Lower leg skin (tissue), 4 donors: ENCODE measurements at regions not wholly inside any gene's neighbourhood (a gene's known extent, or its start where the extent isn't known, plus 50 kb on each side); places are given as distances from the start of the nearest gene placed in this dataset.

Source experiments
- DNase-seq, 2 donors: peaks; one replicate each; pipeline ENCODE4 v3.0.0-alpha.2; 2019; ENCODE audit warnings: low spot score in 2 of 2
- H3K4me3 ChIP-seq: fragments of 200-600 bp; sonication (generic); 2 replicates; pipeline ENCODE4 v1.5.1; 2017; ENCODE audit warnings: mild to moderate bottlenecking, low read depth; ENCODE audit not compliant: poor library complexity, severe bottlenecking
- POLR2A ChIP-seq, 2 donors: fragments of 450-650 bp; IDR thresholded peaks; one replicate each; pipeline ENCODE4 v1.6.1; 2016 to 2017; ENCODE audit warnings: antibody characterized with exemption in 2 of 2, mild to moderate bottlenecking in 1 of 2, moderate library complexity in 1 of 2
- WGBS, 2 donors: methylation state at CpG; one replicate each; pipeline ENCODE4 v1.1.5; 2018; 5-methylcytosine and 5-hydroxymethylcytosine counted together
- intact Hi-C: fragments of 100-400 bp; cut with DNase I; formaldehyde crosslinking; loops from one replicate; pipeline ENCODE4 v1.15.0; 2023; ENCODE audit warnings: low total_unique reads
- TF ChIP-seq, protein P1 (sequence below), 3 donors: fragments of 450-650 bp; IDR thresholded peaks; one replicate each; pipeline ENCODE4 v1.5.1; 2016; ENCODE audit warnings: antibody characterized with exemption in 3 of 3, mild to moderate bottlenecking in 3 of 3, moderate library complexity in 2 of 3

DNA sequence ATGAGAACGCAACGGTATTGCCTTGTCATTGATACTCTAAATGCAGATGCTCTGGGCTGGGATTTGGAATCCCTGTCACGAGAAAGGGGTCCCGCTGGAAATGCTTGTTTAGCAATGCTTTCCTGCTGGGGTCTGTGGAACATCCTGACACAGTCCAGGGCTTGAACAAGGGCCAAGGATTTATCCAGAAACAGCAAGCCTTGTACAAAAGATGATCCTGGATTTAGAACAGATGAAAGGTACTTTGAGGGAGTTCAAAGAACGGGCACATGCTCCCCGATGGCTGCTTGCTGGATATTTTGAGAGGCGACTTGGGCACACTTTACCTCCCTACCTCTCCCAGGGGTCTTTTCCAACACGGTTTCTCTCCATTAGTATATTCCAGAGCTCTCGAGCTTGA lies 108.1 kb upstream of the CELF4 start:
- 74 to 81% methylated on average over 9 of the region's 9 CpGs for WGBS, 2 donors
- H3K4me3 ChIP-seq: no peak overlapping the region
- no peak for DNase-seq
- no peak for TF ChIP-seq POLR2A (IDR thresholded peaks at IDR 0.05)
- TF ChIP-seq, protein P1, sequence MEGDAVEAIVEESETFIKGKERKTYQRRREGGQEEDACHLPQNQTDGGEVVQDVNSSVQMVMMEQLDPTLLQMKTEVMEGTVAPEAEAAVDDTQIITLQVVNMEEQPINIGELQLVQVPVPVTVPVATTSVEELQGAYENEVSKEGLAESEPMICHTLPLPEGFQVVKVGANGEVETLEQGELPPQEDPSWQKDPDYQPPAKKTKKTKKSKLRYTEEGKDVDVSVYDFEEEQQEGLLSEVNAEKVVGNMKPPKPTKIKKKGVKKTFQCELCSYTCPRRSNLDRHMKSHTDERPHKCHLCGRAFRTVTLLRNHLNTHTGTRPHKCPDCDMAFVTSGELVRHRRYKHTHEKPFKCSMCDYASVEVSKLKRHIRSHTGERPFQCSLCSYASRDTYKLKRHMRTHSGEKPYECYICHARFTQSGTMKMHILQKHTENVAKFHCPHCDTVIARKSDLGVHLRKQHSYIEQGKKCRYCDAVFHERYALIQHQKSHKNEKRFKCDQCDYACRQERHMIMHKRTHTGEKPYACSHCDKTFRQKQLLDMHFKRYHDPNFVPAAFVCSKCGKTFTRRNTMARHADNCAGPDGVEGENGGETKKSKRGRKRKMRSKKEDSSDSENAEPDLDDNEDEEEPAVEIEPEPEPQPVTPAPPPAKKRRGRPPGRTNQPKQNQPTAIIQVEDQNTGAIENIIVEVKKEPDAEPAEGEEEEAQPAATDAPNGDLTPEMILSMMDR (IDR thresholded peaks at IDR 0.05): no peak
- intact Hi-C loops: no loop called here

DNA sequence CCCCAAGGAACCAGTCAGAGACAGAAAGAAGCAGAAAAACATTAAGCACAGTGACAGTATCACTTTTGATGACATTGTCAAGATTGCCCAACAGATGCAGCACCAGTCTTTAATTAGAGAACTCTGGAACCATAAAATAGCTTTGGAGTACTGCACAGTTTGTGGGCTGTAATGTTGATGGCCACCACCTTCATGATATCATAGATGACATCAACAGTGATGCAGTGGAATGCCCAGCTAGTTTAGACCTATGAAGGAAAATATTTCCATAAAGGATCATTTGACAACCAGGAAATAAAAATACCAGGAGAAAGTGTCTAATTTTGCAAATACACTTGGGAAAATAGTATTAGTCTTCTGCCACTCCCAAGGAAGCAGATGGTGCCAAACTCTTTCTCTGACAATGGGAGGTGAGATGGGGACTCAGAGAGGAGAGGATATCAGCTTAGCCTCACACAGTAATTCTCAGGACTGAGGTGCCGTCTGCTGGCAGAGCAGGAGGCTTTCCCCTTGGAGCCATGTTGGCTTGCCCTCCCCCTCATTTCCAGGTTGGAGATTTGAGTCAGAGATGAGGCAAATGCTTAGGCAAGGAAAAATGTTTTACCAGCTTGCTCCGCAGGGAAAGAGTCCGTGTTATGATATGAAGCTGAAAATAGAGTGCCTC lies 107.5 kb upstream of the CELF4 start:
- TF ChIP-seq POLR2A (IDR thresholded peaks at IDR 0.05): no peak
- TF ChIP-seq, protein P1 (IDR thresholded peaks at IDR 0.05): no peak
- WGBS, 2 donors: 69 to 79% methylated on average over 3 of the region's 3 CpGs
- intact Hi-C loops: no loop called here
- no peak overlapping the region for H3K4me3 ChIP-seq
- DNase-seq: no peak

DNA sequence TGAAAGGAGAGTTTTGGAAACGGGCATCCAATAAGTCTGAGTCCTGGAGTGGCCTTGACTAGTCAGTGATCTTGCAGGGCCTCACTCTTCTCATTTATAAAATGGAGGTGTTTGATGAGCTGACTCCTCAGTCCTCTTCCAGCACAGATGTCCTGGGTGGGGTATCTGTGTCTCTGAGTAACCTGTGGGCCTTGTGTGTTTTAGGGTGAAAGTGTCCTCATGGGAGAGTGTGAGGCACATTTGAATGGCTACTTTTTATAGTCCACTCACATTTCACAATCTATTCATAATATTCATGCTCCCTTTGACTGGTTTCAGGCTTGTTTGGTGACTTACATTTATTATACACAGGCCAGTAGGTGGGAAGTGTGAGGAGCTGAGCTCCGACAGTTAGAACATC lies 106.4 kb upstream of the CELF4 start:
- intact Hi-C loops: no loop called here
- TF ChIP-seq, protein P1 (IDR thresholded peaks at IDR 0.05): no peak
- no peak for TF ChIP-seq POLR2A (IDR thresholded peaks at IDR 0.05)
- WGBS, 2 donors: 90% methylated on average over 2 of the region's 2 CpGs
- H3K4me3 ChIP-seq: no peak overlapping the region
- no peak for DNase-seq

DNA sequence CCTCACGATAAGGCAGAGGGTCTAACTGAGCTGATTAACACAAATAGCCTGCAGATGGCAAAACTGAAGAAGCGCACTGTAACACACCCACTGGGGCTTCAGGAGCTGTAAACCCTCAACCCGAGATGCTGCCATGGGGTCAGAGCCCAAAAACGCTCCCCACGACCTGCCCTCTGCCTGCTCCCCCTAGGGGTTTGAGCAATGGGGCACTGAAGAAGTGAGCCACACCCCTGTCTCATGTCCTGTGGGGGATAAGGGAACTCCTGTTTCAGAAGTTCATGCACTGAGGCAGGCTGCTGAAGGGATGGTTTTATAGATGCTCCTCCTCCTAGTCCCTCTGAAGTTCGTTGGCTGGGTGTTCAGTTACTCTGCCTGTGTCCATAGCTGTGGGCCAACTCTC lies 105.9 kb upstream of the CELF4 start:
- intact Hi-C loops: no loop called here
- 80 to 82% methylated on average over 6 of the region's 6 CpGs for WGBS, 2 donors
- TF ChIP-seq, protein P1 (IDR thresholded peaks at IDR 0.05): no peak
- no peak for TF ChIP-seq POLR2A (IDR thresholded peaks at IDR 0.05)
- no peak for DNase-seq
- H3K4me3 ChIP-seq: no peak overlapping the region

DNA sequence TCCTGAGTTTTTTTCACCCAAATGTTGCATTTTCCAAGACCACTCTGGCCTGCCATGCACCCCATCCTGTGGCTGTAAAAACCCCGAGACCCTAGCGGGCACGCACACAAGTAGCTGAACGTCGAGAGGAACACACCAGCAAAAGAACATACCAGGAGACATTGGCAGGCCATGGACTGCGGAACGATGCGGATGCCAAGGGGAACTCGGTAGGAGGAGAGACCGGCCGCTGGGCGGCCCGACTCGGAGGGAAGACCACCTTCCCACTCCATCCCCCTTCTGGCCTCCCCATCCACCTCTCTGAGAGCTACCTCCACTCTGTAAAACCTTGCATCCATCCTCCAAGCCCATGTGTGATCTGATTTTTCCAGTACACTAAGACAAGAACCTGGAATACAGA lies 105.5 kb upstream of the CELF4 start:
- intact Hi-C loops: no loop called here
- H3K4me3 ChIP-seq: no peak overlapping the region
- 95 to 96% methylated on average over 14 of the region's 14 CpGs for WGBS, 2 donors
- no peak for TF ChIP-seq POLR2A (IDR thresholded peaks at IDR 0.05)
- TF ChIP-seq, protein P1 (IDR thresholded peaks at IDR 0.05): no peak
- no peak for DNase-seq

DNA sequence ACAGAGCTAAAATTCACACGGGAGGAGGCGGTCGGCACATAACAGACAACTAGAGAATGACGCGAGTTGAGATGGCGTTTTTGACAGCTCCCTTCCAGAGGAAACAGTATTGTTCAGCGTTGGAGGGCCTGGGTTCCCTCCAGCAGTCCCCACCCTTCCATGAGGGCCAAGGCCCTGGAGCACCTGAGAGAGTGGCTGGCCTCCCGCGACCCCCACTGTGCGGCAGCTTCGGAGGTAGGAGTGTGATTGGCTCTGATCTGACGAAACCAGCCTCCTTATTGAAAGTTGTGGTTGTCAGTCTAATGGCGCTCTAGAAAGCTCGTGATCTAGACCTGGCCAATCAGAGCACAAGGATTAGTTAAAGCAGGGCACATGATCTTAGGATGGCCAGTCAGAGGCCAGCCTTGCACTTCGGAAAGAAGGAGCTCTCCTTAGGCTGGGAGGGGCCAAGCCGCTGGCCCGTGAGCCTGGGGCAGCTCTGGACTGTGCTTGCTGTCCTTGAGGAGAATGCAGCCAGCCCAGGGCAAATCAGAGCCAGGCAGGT lies 104.5 kb upstream of the CELF4 start:
- TF ChIP-seq POLR2A (IDR thresholded peaks at IDR 0.05): no peak
- 93% methylated on average over 17 of the region's 17 CpGs for WGBS, 2 donors
- no peak for DNase-seq
- no peak overlapping the region for H3K4me3 ChIP-seq
- intact Hi-C loops: no loop called here
